ENCODE measurements at regions not wholly inside any gene's neighbourhood (a gene's known extent, or its start where the extent isn't known, plus 50 kb on each side); places are given as distances from the start of the nearest gene placed in this dataset.

- Histone ChIP-seq H3K27ac (ENCODE audit: low read depth in 1 of 2, low read length in 1 of 2) (no peak overlapping the region), H3K4me1 (ENCODE audit: control insufficient read depth in 5 of 5, insufficient read depth in 5 of 5, low read length in 5 of 5) (no peaks in the 10 kb centered on the region), H3K4me3 (no peak overlapping the region), H3K27me3 (ENCODE audit: control insufficient read depth in 3 of 3, insufficient read depth in 3 of 3, low read length in 2 of 3) (no peaks in the 10 kb centered on the region), H3K36me3 (ENCODE audit: control insufficient read depth in 4 of 4, insufficient read depth in 4 of 4, low read length in 4 of 4) (no peaks in the 10 kb centered on the region), H3K9ac (ENCODE audit: insufficient read depth in 1 of 2, low read length in 2 of 2) (no peak overlapping the region), H3K9me3 (ENCODE audit: control insufficient read depth in 4 of 4, insufficient read depth in 3 of 4, low read length in 3 of 4) (peaks cover 0 to 3% (median under 1%) of the 10 kb centered on the region in 4 donors)
- no peak for TF ChIP-seq CTCF (IDR thresholded peaks at IDR 0.05; ENCODE audit: control extremely low read depth, extremely low read depth)
- DNase-seq, result no peak
- 74% methylated on average over 2 of the region's 2 CpGs for WGBS, 2 donors
- no peak for ATAC-seq (ENCODE audit: insufficient read depth, low FRiP score)
Measured at GRCh38 chr1:78401148-78401547, 89.6 kb upstream of the PTGFR start.

GRCh38 chr1:78408192-78408591 is 82.6 kb upstream of the PTGFR start:
- Histone ChIP-seq H3K4me3 (no peak overlapping the region), H3K4me1 (ENCODE audit: control insufficient read depth in 5 of 5, insufficient read depth in 5 of 5, low read length in 5 of 5) (no peaks in the 10 kb centered on the region), H3K9ac (ENCODE audit: insufficient read depth in 1 of 2, low read length in 2 of 2) (no peak overlapping the region), H3K9me3 (ENCODE audit: control insufficient read depth in 4 of 4, insufficient read depth in 3 of 4, low read length in 3 of 4) (peaks cover 0 to 18% (median 7%) of the 10 kb centered on the region in 4 donors), H3K27ac (ENCODE audit: low read depth in 1 of 2, low read length in 1 of 2) (no peak overlapping the region), H3K27me3 (ENCODE audit: control insufficient read depth in 3 of 3, insufficient read depth in 3 of 3, low read length in 2 of 3) (no peaks in the 10 kb centered on the region), H3K36me3 (ENCODE audit: control insufficient read depth in 4 of 4, insufficient read depth in 4 of 4, low read length in 4 of 4) (no peaks in the 10 kb centered on the region)
- WGBS, 2 donors, result 69 to 71% methylated on average over 1 of the region's 1 CpG
- no peak for TF ChIP-seq CTCF (IDR thresholded peaks at IDR 0.05; ENCODE audit: control extremely low read depth, extremely low read depth)
- no peak for DNase-seq
- ATAC-seq (ENCODE audit: insufficient read depth, low FRiP score), result no peak

- ATAC-seq (ENCODE audit: insufficient read depth, low FRiP score) (no peak), DNase-seq (no peak)
- TF ChIP-seq CTCF (IDR thresholded peaks at IDR 0.05; ENCODE audit: control extremely low read depth, extremely low read depth), result no peak
- Histone ChIP-seq H3K4me3 (no peak overlapping the region), H3K9ac (ENCODE audit: insufficient read depth in 1 of 2, low read length in 2 of 2) (no peak overlapping the region), H3K27me3 (ENCODE audit: control insufficient read depth in 3 of 3, insufficient read depth in 3 of 3, low read length in 2 of 3) (no peaks in the 10 kb centered on the region), H3K4me1 (ENCODE audit: control insufficient read depth in 5 of 5, insufficient read depth in 5 of 5, low read length in 5 of 5) (no peaks in the 10 kb centered on the region), H3K36me3 (ENCODE audit: control insufficient read depth in 4 of 4, insufficient read depth in 4 of 4, low read length in 4 of 4) (no peaks in the 10 kb centered on the region), H3K27ac (ENCODE audit: low read depth in 1 of 2, low read length in 1 of 2) (no peak overlapping the region), H3K9me3 (ENCODE audit: control insufficient read depth in 4 of 4, insufficient read depth in 3 of 4, low read length in 3 of 4) (peaks cover 0 to 18% (median 7%) of the 10 kb centered on the region in 4 donors)
- WGBS, 2 donors, result 90 to 94% methylated on average over 2 of the region's 2 CpGs
Measured at GRCh38 chr1:78408810-78409209, 82.0 kb upstream of the PTGFR start.

- no peak for TF ChIP-seq CTCF (IDR thresholded peaks at IDR 0.05; ENCODE audit: control extremely low read depth, extremely low read depth)
- Histone ChIP-seq H3K9me3 (ENCODE audit: control insufficient read depth in 4 of 4, insufficient read depth in 3 of 4, low read length in 3 of 4) (peaks cover 0 to 16% (median 7%) of the 10 kb centered on the region in 4 donors), H3K4me3 (no peak overlapping the region), H3K4me1 (ENCODE audit: control insufficient read depth in 5 of 5, insufficient read depth in 5 of 5, low read length in 5 of 5) (no peaks in the 10 kb centered on the region), H3K9ac (ENCODE audit: insufficient read depth in 1 of 2, low read length in 2 of 2) (no peak overlapping the region), H3K27me3 (ENCODE audit: control insufficient read depth in 3 of 3, insufficient read depth in 3 of 3, low read length in 2 of 3) (no peaks in the 10 kb centered on the region), H3K27ac (ENCODE audit: low read depth in 1 of 2, low read length in 1 of 2) (no peak overlapping the region), H3K36me3 (ENCODE audit: control insufficient read depth in 4 of 4, insufficient read depth in 4 of 4, low read length in 4 of 4) (no peaks in the 10 kb centered on the region)
- WGBS, 2 donors, result 89 to 91% methylated on average over 2 of the region's 2 CpGs
- DNase-seq, result no peak
- no peak for ATAC-seq (ENCODE audit: insufficient read depth, low FRiP score)
Measured at GRCh38 chr1:78410643-78411042, 80.1 kb upstream of the PTGFR start.
